ENCODE measurements at regions not wholly inside any gene's neighbourhood (a gene's known extent, or its start where the extent isn't known, plus 50 kb on each side); places are given as distances from the start of the nearest gene placed in this dataset.

- no peak overlapping the region for H3K4me3 ChIP-seq
- H3K27me3 ChIP-seq, result no peaks in the 10 kb centered on the region
- intact Hi-C loops (cut with DNase I), result no loop called here
- DNase-seq (no peak), ATAC-seq (no peak)
- no peaks in the 10 kb centered on the region for H3K36me3 ChIP-seq
- H3K9me3 ChIP-seq, result no peaks in the 10 kb centered on the region
- TF ChIP-seq CTCF (IDR thresholded peaks at IDR 0.05), result no peak
- H3K4me1 ChIP-seq, result no peaks in the 10 kb centered on the region
- H3K27ac ChIP-seq, result no peak overlapping the region
These were observed 344.6 kb downstream of the KCNJ3 start for GRCh38 chr2:155043097-155043496.

- TF ChIP-seq CTCF (IDR thresholded peaks at IDR 0.05), result no peak
- intact Hi-C loops (cut with DNase I), result no loop called here
- Histone ChIP-seq H3K36me3 (no peaks in the 10 kb centered on the region), H3K27ac (no peak overlapping the region), H3K9me3 (no peaks in the 10 kb centered on the region), H3K4me3 (no peak overlapping the region), H3K27me3 (no peaks in the 10 kb centered on the region), H3K4me1 (no peaks in the 10 kb centered on the region)
- DNase-seq (no peak), ATAC-seq (no peak)
These were observed 336.8 kb downstream of the KCNJ3 start for GRCh38 chr2:155035308-155035707.

GRCh38 chr2:155033652-155034051, 335.2 kb downstream of the KCNJ3 start:
- no peaks in the 10 kb centered on the region for H3K9me3 ChIP-seq
- no peak overlapping the region for H3K4me3 ChIP-seq
- no peak for TF ChIP-seq CTCF (IDR thresholded peaks at IDR 0.05)
- no peak overlapping the region for H3K27ac ChIP-seq
- no peak for DNase-seq
- no peaks in the 10 kb centered on the region for H3K36me3 ChIP-seq
- no peaks in the 10 kb centered on the region for H3K4me1 ChIP-seq
- no peak for ATAC-seq
- intact Hi-C loops (cut with DNase I), result no loop called here
- no peaks in the 10 kb centered on the region for H3K27me3 ChIP-seq

GRCh38 chr2:155030296-155030695, 331.8 kb downstream of the KCNJ3 start:
- no peaks in the 10 kb centered on the region for H3K4me1 ChIP-seq
- TF ChIP-seq CTCF (IDR thresholded peaks at IDR 0.05), result no peak
- no peak for DNase-seq
- no peak overlapping the region for H3K27ac ChIP-seq
- no peaks in the 10 kb centered on the region for H3K27me3 ChIP-seq
- H3K36me3 ChIP-seq, result no peaks in the 10 kb centered on the region
- intact Hi-C loops (cut with DNase I), result no loop called here
- no peaks in the 10 kb centered on the region for H3K9me3 ChIP-seq
- no peak for ATAC-seq
- H3K4me3 ChIP-seq, result no peak overlapping the region

- H3K27me3 ChIP-seq, result no peaks in the 10 kb centered on the region
- H3K27ac ChIP-seq, result no peak overlapping the region
- H3K36me3 ChIP-seq, result no peaks in the 10 kb centered on the region
- no peak overlapping the region for H3K4me3 ChIP-seq
- H3K9me3 ChIP-seq, result no peaks in the 10 kb centered on the region
- no peak for TF ChIP-seq CTCF (IDR thresholded peaks at IDR 0.05)
- DNase-seq (no peak), ATAC-seq (no peak)
- no peaks in the 10 kb centered on the region for H3K4me1 ChIP-seq
- intact Hi-C loops (cut with DNase I), result no loop called here
These were observed 328.2 kb downstream of the KCNJ3 start for GRCh38 chr2:155026651-155027174.

- intact Hi-C loops (cut with DNase I), result no loop called here
- ATAC-seq (no peak), DNase-seq (no peak)
- H3K27ac ChIP-seq, result no peak overlapping the region
- TF ChIP-seq CTCF (IDR thresholded peaks at IDR 0.05), result no peak
- H3K4me3 ChIP-seq, result no peak overlapping the region
- H3K36me3 ChIP-seq, result no peaks in the 10 kb centered on the region
- no peaks in the 10 kb centered on the region for H3K9me3 ChIP-seq
- H3K27me3 ChIP-seq, result no peaks in the 10 kb centered on the region
- H3K4me1 ChIP-seq, result no peaks in the 10 kb centered on the region
These were observed 325.2 kb downstream of the KCNJ3 start for GRCh38 chr2:155023674-155024073.

Data from upper lobe of right lung (tissue), 1 donor.